ENCODE measurements at regions not wholly inside any gene's neighbourhood (a gene's known extent, or its start where the extent isn't known, plus 50 kb on each side); places are given as distances from the start of the nearest gene placed in this dataset.
"Not testable (repeated sequence)": the region's sequence is repeated elsewhere in the genome, so short reads cannot be mapped to it uniquely, and the experiment has no call there.

DNA sequence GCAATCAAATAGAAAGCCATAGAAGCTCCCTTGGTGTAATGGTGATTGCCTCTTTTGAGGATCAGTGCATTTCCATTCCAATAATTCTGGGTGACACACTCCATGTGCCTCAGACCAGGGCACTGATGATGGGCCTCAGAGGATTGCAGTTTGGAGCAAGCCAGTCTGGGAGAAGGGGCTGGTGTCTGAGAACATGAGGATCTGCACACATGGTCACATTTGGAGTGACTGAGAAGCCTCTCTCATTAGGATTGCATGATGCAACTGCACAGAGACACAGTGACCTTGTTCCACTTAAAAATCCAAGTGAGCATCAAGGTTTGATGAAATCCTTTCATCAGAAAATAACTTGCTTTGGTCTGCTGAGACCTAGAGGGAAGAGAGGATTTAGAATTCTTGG lies 216.4 kb downstream of the ANKRD30B start:
- DNase-seq, result no peak

DNA sequence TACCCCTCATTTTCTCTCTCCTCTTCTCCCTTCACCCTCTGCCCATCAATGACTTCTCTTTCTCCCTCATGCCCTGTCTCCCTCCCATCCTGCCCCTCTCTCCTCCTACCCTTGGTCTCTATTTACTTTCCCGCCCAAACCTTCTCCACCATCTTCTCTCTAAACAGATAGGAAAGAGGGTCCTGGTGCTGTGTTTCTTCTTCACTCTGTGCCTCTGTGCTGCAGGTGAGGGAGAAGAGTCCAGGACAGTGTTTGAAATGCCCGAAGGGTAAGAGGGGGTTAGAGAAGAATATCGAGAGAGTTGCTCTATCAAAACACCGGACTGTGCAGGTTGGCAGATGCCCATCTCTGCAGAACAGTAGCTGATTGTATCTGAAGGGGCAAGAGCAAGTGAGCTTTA lies 217.0 kb downstream of the ANKRD30B start:
- not testable (repeated sequence) for DNase-seq

DNA sequence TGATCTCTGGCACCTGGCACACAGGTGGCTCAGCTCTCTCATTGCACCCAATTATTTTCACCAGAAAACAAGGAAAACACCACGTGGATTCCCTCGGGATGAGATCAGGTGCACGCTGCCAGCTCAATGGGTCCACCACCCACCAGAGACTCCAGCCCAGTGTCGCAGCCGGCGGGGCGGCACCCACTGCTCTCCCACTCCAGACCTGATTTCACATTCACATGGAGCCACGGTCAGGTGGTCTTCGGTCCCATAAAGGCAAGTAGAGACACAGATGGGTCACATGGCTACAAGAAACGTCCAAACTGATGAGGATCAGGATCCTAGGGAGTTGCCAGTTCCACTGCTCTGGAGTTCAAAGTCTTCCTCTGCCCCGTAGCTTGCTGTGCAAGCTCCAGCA lies 217.6 kb downstream of the ANKRD30B start:
- DNase-seq, result no peak

DNA sequence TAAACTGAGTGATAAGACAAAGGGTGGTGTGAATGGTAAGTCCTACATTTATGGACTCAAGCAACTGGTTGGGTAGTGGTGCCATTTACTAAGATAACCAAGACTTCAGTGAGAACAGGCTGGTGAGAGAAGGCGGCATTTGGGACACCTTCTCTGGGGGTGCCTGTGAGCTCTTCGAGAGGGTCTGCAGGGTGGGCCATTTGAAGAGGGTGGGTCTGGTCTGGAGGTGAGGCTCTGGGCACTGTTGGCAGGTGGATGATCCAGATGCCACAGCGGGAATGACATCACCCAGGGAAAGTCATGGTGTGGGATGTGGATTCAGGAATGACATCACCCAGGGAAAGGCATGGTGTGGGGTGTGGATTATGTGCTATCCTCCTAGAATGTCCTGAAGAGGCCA lies 219.3 kb downstream of the ANKRD30B start:
- DNase-seq, result not testable (repeated sequence)

DNA sequence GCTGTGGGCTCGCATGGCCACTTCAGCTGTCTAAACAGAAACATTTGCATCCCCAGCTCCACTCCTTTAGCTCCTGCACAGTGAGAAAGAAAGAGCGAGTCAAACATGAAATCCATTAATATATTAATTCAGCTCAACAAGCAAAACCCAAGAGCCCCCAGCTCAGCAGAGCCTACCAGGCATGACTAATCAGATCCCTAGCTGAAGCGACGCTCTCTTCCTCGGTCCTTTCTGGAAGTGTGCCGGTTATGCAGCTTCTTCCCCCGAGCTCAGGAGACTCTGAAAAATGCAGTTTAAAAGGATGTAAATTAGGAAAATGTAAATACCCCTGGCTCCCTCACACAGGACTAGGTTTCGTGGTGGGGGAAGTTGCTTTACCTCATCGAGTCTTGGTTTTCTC lies 221.5 kb downstream of the ANKRD30B start:
- DNase-seq, result no peak

DNA sequence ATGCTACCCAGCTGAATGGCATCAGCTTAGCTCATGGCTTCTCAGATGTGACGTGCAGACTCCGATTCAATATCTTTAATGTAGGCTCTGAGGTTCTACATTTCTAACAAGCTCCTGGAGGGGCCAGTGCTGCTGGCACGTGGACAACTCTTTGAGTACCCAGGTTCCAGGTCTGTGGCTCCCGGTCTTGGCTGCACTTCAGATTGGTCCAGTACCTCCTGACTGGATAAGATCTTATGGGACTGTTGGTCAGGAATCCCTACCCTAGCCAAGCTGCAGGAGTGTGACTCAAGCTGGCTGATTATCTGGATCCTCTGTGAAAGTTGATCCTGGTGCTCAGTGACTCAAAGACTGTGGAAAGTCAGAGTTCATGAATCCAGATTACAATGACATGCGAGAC lies 222.1 kb downstream of the ANKRD30B start:
- DNase-seq, result no peak

DNA sequence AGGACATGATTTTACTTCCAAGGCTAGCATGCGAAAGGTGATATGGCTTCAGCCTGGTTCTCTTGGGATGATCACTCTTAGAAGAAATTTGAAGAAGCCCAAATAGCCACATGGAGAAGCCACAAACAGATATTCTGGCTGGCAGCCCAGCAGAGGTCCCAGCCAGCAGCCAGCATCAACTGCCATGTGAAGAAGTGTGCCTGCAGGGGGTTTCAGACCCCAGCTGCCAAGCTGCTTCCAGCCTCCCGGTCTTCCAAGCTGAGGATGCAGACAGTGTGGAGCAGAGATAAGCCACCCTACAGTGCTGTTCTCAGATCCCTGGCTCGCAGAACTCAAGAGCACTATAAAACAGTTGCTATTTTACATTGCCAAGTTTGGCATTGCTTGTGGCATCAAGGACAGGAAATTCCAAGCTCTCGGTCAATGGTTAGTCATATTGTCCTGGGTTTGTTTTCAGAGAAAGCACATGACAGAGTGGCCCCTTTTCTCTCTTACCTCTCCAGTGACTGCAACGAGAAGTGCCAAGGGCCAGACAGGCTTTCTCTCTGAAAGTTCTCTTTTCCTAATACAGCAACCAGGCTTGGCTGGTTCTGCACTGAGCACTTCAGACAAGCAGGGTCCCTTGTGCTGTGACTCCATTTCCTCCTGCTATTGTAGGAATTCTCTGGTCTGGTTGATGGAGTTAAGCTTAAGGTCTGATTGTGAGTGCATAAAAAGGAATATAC lies 223.7 kb downstream of the ANKRD30B start:
- DNase-seq, result no peak

DNA sequence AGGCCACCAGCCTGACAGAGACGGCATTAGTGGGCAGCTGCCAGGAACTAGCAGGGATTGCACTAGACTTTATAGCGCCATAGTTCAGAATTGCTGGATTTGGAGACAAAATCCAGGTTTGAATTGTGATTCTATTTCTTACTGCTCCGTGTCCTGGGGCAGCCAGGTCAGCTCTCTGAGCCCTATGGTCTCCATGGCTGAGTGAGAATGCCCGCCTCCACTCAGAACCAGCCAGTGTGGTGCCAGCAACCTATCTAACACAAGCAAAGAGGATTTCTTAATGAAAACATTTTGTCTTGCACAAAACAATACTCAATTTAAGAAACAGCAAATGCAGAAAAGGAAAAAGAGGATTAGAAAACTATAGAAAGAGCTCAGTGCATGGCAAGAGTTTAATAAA lies 225.4 kb downstream of the ANKRD30B start:
- not testable (repeated sequence) for DNase-seq

DNA sequence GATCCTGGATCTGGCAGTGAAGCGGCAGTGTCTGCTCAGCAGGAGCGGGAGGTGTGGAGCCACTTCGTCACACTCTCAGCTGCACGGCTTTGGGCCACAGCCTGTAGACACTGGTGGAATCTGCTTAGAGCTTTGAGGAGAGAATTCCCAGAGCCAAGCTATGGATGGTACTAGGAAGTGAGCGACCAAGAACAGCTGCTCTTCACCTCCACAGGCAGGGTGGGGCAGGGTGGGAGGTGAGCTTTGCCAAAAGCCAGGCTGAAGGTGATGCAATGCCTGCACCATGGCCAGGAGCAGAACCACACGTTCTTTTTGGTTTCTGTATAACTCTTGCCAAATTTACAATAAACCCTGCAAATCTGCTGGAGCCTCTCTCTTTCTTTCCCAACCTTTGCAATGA lies 226.1 kb downstream of the ANKRD30B start:
- no peak for DNase-seq

DNA sequence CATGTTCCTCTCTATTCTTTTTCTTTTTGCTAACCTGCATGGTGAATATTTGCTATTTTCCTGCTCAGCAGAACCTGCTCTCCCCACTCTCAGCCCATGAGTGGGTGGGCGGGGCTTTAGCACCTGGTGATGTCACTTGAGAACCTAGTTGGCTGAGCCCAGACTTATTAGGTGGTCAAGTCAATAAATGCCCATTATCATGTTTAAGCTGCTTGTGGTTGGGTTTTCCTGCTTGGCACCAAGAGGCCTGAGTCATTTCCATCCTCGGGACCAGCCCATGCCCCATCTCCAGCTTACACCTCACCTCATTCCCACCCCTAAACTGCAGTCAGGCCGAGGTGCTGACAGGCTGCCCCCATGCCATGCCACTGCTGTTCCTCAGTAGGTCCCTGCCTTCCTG lies 226.6 kb downstream of the ANKRD30B start:
- DNase-seq, result no peak

DNA sequence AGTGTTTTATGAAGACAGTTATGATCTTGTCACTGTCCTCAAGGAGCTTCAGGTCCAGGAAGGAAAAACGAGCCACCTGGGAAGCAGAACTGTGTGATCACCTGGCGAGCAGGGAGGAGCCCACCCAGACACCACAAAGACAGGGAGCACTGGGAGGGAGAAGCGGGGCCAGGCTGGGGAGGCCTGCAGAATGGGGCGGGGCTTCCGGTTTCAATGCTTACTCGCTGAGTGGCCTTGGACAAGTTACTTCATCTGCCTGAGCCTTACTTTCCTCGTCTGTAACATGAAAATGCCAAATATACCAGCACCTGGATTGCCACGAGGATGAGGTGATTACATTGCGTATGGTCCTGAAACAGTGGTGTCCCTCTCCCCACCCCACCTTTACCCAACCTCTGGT lies 227.5 kb downstream of the ANKRD30B start:
- no peak for DNase-seq

DNA sequence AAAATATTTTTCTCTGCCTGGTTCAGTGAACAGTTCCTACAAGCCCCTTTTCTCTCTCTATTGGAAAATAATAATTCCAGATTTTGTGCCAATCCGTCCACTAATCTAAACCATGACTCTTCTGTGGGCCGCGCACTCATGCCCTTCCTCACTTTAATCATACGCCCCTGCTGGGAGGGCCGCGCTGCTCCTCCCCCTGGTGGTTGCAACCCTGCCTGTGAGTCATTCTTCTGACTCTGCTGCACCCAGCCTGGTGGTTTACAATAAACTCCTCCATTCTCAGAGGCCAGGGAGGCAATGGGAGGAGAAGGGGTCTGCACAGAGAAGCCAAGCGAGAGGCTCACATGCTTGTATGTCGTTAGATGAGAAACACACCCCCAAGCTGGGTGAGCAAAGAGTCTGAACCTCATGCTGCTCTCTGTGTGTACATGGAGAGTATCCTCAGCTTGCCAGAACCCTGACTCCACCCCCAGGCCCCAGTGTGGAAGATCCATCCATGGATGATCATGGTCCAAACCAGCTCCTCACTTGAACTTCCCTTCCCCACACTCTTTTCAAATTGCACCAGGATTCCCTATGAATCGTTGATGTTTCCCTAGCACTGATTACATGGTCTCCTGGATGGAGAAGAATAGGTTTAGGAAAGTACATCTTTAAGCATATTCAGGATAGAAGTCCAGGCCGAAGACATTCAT lies 228.9 kb downstream of the ANKRD30B start:
- DNase-seq, result no peak

DNA sequence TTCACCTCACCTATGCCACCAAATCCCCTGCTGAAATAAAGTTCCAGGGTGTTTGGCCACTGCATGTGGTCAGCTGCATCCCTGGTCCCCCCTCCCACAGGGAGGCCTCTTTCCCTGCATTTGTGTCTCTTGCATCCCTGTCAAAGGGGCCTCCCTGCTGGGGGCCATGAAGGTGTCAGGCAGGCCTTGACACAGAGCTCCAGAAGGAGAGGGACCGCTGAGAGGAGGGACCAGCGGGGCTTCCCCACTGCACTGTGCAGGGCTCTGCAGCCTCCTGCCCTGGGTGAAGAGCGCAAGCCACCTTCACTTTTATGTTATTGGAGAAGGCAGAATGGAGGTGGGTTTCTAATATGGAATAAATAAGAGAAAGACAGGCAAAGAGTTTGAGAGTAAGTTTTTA lies 230.2 kb downstream of the ANKRD30B start:
- no peak for DNase-seq

DNA sequence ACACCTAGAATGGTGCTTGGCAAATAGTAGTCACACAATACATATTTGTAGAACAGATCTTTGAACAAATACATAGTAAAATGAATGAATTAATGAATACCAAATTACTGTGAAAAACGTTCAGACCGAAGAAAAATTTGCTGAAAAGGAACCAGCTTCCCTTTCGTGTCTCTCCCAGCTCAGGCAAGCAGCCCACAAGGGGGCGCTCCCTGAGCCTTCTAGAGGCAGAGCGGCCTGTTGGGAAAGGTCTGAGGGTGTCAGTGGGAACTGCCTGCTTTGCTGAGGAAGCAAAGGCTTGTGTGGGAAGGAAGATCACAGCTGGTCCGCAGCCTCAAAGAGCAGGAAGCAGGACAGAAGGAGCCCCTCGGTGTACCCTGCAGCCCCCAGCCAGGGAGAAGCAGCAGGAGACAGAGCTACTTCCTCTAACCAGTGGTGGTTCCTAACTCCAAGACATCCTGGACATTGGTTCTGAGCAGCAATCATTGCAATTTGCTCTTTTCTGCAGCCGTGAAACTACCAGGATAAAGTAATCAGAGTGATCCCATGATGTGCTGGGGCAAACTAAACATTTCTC lies 231.1 kb downstream of the ANKRD30B start:
- no peak for DNase-seq

DNA sequence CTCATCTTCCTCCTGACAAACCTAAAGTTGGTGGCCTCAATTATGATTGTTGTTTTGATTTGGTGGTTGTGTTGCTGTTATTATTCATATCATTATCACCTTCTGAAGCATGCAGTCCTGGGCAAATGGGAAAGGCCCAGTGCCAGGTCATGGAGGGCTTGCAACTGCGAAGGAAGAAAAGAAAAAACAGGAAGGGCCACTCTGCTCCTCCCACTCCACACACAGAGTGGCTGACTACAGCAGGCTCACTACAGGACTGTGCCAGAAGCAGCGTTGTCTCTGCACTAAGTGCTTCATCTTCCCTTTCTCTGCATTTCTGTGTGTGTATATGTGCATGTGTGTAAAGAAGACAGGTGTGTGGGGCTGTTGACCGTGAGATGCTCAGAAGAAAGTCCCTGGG lies 231.9 kb downstream of the ANKRD30B start:
- no peak for DNase-seq

DNA sequence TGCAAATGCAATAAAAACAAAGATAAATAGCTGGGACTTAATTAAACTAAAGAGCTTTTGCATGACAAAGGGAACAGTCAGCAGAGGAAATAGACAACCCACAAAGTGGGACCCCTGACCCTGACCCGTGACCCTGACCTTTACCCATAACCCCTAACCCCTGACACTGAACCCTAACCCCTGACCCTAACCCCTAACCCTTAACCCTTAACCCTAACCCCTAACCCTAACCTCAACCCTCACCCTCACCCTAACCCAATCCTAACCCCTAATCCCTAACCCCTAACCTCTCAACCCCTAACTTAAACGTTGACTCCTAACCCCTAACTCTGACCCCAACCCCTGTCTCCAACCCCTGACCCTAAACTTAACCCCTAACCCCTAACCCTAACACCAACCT lies 236.6 kb downstream of the ANKRD30B start:
- DNase-seq, result not testable (repeated sequence)

DNA sequence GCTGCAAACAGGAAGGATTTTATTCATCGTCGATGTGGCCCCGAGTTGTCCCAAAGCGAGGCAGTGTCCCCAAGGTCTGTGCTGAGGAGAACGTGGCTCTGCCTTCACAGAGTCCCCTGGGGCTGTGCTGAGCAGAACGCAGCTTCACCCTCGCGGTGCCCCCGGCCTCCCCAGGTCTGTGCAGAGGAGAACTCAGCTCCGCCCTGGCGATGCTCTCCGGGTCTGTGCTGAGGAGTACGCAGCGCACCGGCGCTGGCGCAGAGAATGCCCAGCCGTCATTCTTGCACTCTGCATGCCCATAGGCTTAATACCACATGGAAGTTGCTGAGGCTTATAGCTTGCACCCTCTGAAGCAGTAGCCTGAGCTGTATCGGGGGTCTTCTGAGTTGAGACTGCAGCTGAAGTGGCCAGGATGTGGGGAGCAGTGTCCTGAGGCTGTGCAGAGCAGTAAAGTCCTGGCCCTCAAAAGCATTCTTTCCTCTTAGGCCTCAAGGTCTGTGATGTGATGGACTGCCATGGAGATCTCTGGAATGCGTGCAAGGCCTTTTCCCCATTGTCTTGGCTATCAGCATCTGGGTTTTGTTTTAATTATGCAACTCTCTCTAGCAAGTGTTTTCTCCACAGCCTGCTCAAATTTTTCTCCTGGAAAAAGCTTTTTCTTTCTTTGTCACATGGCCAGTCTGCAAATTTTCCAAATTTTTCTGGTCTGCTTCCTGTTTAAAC lies 237.5 kb downstream of the ANKRD30B start:
- not testable (repeated sequence) for DNase-seq

DNA sequence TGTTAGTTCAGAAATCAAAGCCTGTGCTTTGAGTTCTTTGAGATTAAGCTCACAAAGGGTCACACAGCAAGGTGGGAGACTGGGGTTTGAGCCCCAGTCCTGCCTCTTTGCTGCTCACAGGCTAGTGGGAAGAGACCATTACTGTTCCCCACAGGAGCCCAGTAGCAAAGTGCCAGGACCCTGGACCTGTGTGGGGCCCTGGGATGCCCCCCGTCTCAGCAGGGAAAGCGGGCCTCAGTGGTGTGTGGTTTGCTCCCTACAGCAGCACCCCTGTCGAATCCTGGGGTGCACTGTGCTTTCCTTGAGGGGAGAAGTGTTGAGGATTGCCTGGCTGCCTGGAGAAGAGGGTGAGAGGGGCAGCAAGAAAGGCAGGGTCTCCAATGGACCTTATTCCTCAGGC lies 239.4 kb downstream of the ANKRD30B start:
- not testable (repeated sequence) for DNase-seq

DNA sequence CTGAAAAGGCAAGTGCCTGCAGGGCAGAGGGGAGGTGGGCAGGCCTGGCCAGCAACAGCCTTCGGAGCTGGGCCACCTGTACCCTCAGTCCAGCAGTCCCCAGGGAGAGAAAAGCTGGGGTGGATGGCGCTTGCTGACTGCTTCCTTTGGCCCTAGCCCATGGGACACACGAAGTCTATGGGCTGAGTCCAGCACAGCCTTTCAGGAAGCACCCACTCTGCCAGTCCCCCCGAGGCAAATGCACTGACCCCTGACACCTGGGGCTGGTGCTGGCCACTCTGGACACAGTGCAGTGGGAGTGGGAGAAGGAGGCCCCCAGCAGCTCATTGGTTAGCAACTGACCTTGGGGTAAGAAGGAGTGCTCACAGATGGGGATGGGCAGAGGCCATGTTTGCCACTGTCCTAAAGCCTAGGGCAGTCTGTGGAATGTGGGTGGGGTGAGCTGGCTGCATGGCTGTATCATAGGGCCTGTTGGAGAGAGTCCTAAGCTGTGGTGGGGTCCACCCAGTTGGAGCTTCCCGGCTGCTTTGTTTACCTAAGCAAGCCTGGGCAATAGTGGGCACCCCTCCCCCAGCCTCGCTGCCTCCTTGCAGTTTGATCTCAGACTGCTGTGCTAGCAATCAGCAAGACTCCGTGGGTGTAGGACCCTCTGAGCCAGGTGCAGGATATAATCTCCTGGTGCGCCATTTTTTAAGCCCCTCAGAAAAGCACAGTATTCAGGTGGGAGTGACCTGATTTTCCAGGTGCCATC lies 240.2 kb downstream of the ANKRD30B start:
- DNase-seq, result not testable (repeated sequence)

DNA sequence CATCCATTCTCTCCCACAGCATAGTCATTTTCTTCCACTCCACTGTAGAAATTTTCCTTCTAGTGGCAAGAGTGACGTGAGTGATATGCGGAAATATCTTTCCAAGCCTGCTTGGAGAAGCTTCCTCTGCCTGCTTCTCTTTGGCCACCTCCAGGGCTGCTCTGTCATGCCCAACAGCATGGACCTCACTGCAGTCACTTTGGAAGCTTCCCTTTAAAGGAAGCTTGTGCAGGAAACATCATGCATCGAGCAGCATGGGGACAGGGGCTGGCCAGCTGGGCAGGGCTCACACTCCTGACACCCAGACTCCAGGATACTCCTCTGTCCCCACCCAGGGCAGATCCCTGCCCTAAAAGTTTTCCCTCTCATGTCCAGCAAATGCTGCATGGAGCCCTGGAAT lies 241.6 kb downstream of the ANKRD30B start:
- not testable (repeated sequence) for DNase-seq

DNA sequence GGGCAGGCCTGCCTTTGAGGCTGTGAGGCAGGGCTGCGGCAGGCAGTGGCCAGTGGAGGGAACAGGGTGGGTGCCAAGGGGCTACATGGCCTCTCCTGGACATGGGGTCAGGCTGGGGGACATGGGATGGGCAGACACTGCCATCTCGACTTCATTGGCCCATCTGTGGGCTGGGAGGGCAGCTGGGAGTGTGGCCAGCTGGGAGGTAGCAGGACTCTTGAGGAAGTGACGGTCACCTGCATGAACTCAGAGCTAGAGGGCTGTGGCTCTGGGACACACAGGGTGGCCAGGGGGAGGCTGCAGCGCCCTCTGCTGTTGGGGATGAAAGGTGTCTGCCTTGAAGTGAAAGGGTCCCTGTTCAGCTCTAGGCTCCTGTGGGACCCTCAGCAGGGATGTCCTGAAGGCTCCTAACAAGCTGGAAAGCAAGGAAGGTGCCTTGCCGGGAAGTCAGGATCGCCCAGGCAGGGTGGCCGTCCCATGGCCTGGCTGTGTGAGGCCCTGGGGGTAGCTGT lies 244.0 kb downstream of the ANKRD30B start:
- not testable (repeated sequence) for DNase-seq

DNA sequence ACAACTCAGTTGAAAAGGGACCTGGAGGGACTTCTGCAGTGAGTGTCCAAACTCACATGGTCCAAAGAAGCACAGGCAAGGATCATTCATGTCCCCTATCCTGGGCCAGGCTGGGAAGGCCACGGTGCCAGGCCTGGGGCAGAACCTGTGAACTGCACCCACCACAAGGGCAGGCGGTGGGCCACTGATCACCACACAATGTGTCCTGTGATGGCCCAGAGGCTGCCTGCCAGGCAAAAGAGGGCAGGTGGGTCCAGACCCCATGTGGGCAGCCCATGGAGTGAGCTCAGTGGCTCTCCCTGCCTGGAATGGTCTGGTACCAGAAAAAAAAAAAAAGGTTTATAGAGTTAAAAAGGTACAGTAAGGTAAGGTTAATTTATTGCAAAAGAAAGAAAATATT lies 244.8 kb downstream of the ANKRD30B start:
- not testable (repeated sequence) for DNase-seq

DNA sequence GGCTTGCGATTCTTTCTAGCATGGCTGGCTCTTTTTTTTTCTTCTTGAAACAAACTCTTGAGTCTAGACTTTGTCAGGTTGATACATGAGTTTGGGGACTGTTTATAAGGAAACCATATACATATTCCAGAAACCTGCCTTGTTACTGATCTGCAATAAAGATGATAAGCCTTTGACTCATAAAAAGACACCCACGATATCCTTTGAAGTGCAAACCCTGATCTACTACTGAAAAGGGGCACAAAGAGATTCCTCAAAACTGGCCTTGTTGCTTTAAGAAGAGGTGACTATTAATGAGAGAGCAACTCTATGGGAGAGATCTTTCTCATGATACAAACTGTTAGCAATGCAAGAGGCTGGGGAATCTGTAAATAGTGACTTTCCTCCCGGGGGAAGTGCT lies 247.1 kb downstream of the ANKRD30B start:
- not testable (repeated sequence) for DNase-seq

Data from right forelimb (tissue), 1 donor.